Left cardiac atrium (tissue), 4 donors: ENCODE measurements at regions not wholly inside any gene's neighbourhood (a gene's known extent, or its start where the extent isn't known, plus 50 kb on each side); places are given as distances from the start of the nearest gene placed in this dataset.
"Not testable (repeated sequence)": the region's sequence is repeated elsewhere in the genome, so short reads cannot be mapped to it uniquely, and the experiment has no call there.

ENCODE experiments used
- ATAC-seq, 2 donors: fragments of 200-7000 bp; cut with Tn5 transposase; one replicate each; pipeline ENCODE4 v1.9.1; 2020; ENCODE audit warnings: mild to moderate bottlenecking in 2 of 2, moderate library complexity in 2 of 2
- DNase-seq: peaks from one replicate; pipeline ENCODE4 v3.0.0-alpha.2; 2020
- intact Hi-C, 2 donors: fragments of 100-400 bp; cut with DNase I; formaldehyde crosslinking; loops; one replicate each; pipeline versions ENCODE4 v1.14.1 to v1.15.1; 2022 to 2023
- donor health status: DM: no; HTN: yes; CAD: no.
- donor health status: DM: no; HTN: yes; CAD: no; lungs with severe emphysema.
- donor health status: DM: yes; HTN: yes; CAD: no.
- donor health status: Dilated cardiomyopathy.

GRCh38 chr7:90111-91063 is 102.0 kb upstream of the FAM20C start:
- intact Hi-C loops, result no loop called here
- no peak for DNase-seq
- ATAC-seq, result no peak

GRCh38 chr7:91396-92175 is 100.8 kb upstream of the FAM20C start:
- no peak for DNase-seq
- no peak for ATAC-seq
- intact Hi-C loops, result no loop called here

GRCh38 chr7:92231-92674 is 100.1 kb upstream of the FAM20C start:
- intact Hi-C loops, result no loop called here
- DNase-seq, result no peak

GRCh38 chr7:92888-93672 is 99.3 kb upstream of the FAM20C start:
- intact Hi-C loops, result no loop called here
- ATAC-seq, result no peak
- DNase-seq, result no peak

More at GRCh38 chr7:92231-92674, 100.1 kb upstream of the FAM20C start:
- ATAC-seq, result no peak

- intact Hi-C loops, result no loop called here
- no peak for ATAC-seq
Observed at GRCh38 chr7:94251-94801, 98.0 kb upstream of the FAM20C start.

GRCh38 chr7:95180-95862 is 97.0 kb upstream of the FAM20C start:
- no peak for ATAC-seq
- intact Hi-C loops, result no loop called here
- no peak for DNase-seq

More at GRCh38 chr7:94251-94801, 98.0 kb upstream of the FAM20C start:
- DNase-seq, result no peak

- ATAC-seq (no peak), DNase-seq (no peak)
- intact Hi-C loops, result no loop called here
Observed at GRCh38 chr7:95863-96260, 96.5 kb upstream of the FAM20C start.

GRCh38 chr7:96861-97260 is 95.5 kb upstream of the FAM20C start:
- ATAC-seq, result no peak

GRCh38 chr7:97310-97841 is 95.0 kb upstream of the FAM20C start:
- no peak for ATAC-seq
- intact Hi-C loops, result no loop called here
- no peak for DNase-seq

More at GRCh38 chr7:96861-97260, 95.5 kb upstream of the FAM20C start:
- intact Hi-C loops, result no loop called here
- DNase-seq, result no peak

GRCh38 chr7:101146-102046 is 91.0 kb upstream of the FAM20C start:
- no peak for DNase-seq
- intact Hi-C loops, result no loop called here

GRCh38 chr7:102047-102711 is 90.2 kb upstream of the FAM20C start:
- DNase-seq (no peak), ATAC-seq (no peak)
- intact Hi-C loops, result no loop called here

More at GRCh38 chr7:101146-102046, 91.0 kb upstream of the FAM20C start:
- ATAC-seq, result no peak

GRCh38 chr7:102721-103120 is 89.7 kb upstream of the FAM20C start:
- intact Hi-C loops, result no loop called here
- peak; percentile 15 for DNase-seq
- no peak for ATAC-seq

GRCh38 chr7:103981-104380 is 88.4 kb upstream of the FAM20C start:
- ATAC-seq, intact Hi-C loops, DNase-seq: not testable (repeated sequence)

GRCh38 chr7:105002-105401 is 87.4 kb upstream of the FAM20C start:
- DNase-seq (no peak), ATAC-seq (no peak)
- intact Hi-C loops, result no loop called here

GRCh38 chr7:106356-106755 is 86.0 kb upstream of the FAM20C start:
- DNase-seq (no peak), ATAC-seq (no peak)
- intact Hi-C loops, result no loop called here

GRCh38 chr7:107233-107632 is 85.1 kb upstream of the FAM20C start:
- intact Hi-C loops, result no loop called here
- DNase-seq (no peak), ATAC-seq (no peak)

GRCh38 chr7:107907-108306 is 84.5 kb upstream of the FAM20C start:
- ATAC-seq (no peak), DNase-seq (no peak)
- intact Hi-C loops, result no loop called here
